ENCODE measurements at regions not wholly inside any gene's neighbourhood (a gene's known extent, or its start where the extent isn't known, plus 50 kb on each side); places are given as distances from the start of the nearest gene placed in this dataset.

- Histone ChIP-seq H3K4me1 (no peaks in the 10 kb centered on the region), H3K4me3 (no peak overlapping the region), H3K36me3 (no peaks in the 10 kb centered on the region), H3K27ac (no peak overlapping the region), H3K9me3 (peaks cover 0 to 3% (median 0%) of the 10 kb centered on the region in 4 donors), H3K27me3 (no peaks in the 10 kb centered on the region)
- TF ChIP-seq CTCF (IDR thresholded peaks at IDR 0.05) (no peak), POLR2A (IDR thresholded peaks at IDR 0.05) (no peak)
- no peak for DNase-seq
Observed at GRCh38 chr15:25600751-25601150, 161.9 kb upstream of the UBE3A start.

- H3K9me3 ChIP-seq = peaks cover 0 to 3% (median 0%) of the 10 kb centered on the region in 4 donors
- peak overlapping the region in 1 of 4 donors; percentile 31 for H3K4me3 ChIP-seq
- H3K36me3 ChIP-seq = no peaks in the 10 kb centered on the region
- DNase-seq = no peak
- H3K27me3 ChIP-seq = no peaks in the 10 kb centered on the region
- TF ChIP-seq POLR2A (IDR thresholded peaks at IDR 0.05) (no peak), CTCF (IDR thresholded peaks at IDR 0.05) (no peak)
- H3K4me1 ChIP-seq = no peaks in the 10 kb centered on the region
- no peak overlapping the region for H3K27ac ChIP-seq
Observed at GRCh38 chr15:25597571-25597970, 158.7 kb upstream of the UBE3A start.

- no peak for TF ChIP-seq CTCF (IDR thresholded peaks at IDR 0.05)
- no peak for TF ChIP-seq POLR2A (IDR thresholded peaks at IDR 0.05)
- H3K27me3 ChIP-seq = no peaks in the 10 kb centered on the region
- H3K9me3 ChIP-seq = peaks cover 0 to 3% (median 0%) of the 10 kb centered on the region in 4 donors
- no peaks in the 10 kb centered on the region for H3K36me3 ChIP-seq
- peak overlapping the region in 1 of 4 donors; percentile 31 for H3K4me3 ChIP-seq
- no peak for DNase-seq
- H3K4me1 ChIP-seq = no peaks in the 10 kb centered on the region
- H3K27ac ChIP-seq = peak overlapping the region in 1 of 4 donors; percentile 31
Observed at GRCh38 chr15:25596644-25597562, 158.1 kb upstream of the UBE3A start.

- Histone ChIP-seq H3K4me1 (no peaks in the 10 kb centered on the region), H3K27ac (no peak overlapping the region), H3K36me3 (no peaks in the 10 kb centered on the region), H3K27me3 (no peaks in the 10 kb centered on the region), H3K4me3 (no peak overlapping the region), H3K9me3 (no peaks in the 10 kb centered on the region)
- TF ChIP-seq POLR2A (IDR thresholded peaks at IDR 0.05) = no peak
- TF ChIP-seq CTCF (IDR thresholded peaks at IDR 0.05) = no peak
- no peak for DNase-seq
Observed at GRCh38 chr15:25587616-25588340, 149.0 kb upstream of the UBE3A start.

GRCh38 chr15:25582886-25583285 lies 144.1 kb upstream of the UBE3A start:
- H3K27me3 ChIP-seq = no peaks in the 10 kb centered on the region

More at GRCh38 chr15:25582886-25583285, 144.1 kb upstream of the UBE3A start:
- no peak for TF ChIP-seq POLR2A (IDR thresholded peaks at IDR 0.05)
- no peak for TF ChIP-seq CTCF (IDR thresholded peaks at IDR 0.05)
- Histone ChIP-seq H3K27ac (no peak overlapping the region), H3K4me3 (no peak overlapping the region), H3K4me1 (no peaks in the 10 kb centered on the region), H3K9me3 (peaks cover 0 to 2% (median 0%) of the 10 kb centered on the region in 4 donors), H3K36me3 (no peaks in the 10 kb centered on the region)
- DNase-seq = no peak

Measured in Peyer's patch (tissue), 4 donors.